ENCODE measurements at regions not wholly inside any gene's neighbourhood (a gene's known extent, or its start where the extent isn't known, plus 50 kb on each side); places are given as distances from the start of the nearest gene placed in this dataset.

- Mint-ChIP-seq H3K4me3 (no peak overlapping the region), H3K27ac (no peak overlapping the region), H3K36me3 (no peaks in the 10 kb centered on the region), H3K4me1 (no peaks in the 10 kb centered on the region), H3K27me3 (no peaks in the 10 kb centered on the region), H3K9me3 (peaks cover 0 to 8% (median 4%) of the 10 kb centered on the region in 7 donors)
- Histone ChIP-seq H3K9me3 (ENCODE audit: control insufficient read depth in 2 of 2, low read length in 2 of 2) (no peaks in the 10 kb centered on the region), H3K4me3 (ENCODE audit: low read depth, low read length) (no peak overlapping the region), H3K4me1 (ENCODE audit: control insufficient read depth, insufficient read depth, low read length, poor library complexity, severe bottlenecking) (no peaks in the 10 kb centered on the region), H3K27me3 (ENCODE audit: control insufficient read depth, insufficient read depth, low read length) (no peaks in the 10 kb centered on the region), H3K36me3 (ENCODE audit: control insufficient read depth, insufficient read depth, low read length) (no peaks in the 10 kb centered on the region), H3K27ac (ENCODE audit: insufficient read depth, low read length, poor library complexity, severe bottlenecking) (no peak overlapping the region)
- no peak for DNase-seq
- no peak for ATAC-seq (ENCODE audit: low read depth in 2 of 2)
These were observed 863.5 kb downstream of the KCNJ2 start for GRCh38 chr17:71032746-71033273.

DNA sequence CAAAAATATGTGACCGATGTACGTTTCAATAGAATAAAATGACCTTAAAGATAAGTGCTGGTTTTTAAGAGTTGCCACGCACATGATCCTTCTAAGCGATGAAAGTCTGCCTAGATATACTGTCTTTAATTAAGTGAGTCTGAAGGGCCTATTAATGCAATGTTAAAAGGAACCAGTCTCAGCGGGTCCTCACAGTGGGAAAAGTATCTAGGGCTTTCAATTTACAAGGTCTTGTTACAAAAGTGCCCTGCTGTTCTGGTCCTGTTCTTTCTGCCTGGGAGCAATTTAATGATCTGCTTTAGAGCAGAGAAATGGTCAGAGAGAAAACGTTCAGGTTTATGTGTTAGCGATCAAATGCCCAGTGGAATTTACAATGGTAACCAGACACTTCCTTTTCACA is 864.0 kb downstream of the KCNJ2 start:
- Histone ChIP-seq H3K36me3 (ENCODE audit: control insufficient read depth, insufficient read depth, low read length) (no peaks in the 10 kb centered on the region), H3K4me3 (ENCODE audit: low read depth, low read length) (no peak overlapping the region), H3K9me3 (ENCODE audit: control insufficient read depth in 2 of 2, low read length in 2 of 2) (no peaks in the 10 kb centered on the region), H3K4me1 (ENCODE audit: control insufficient read depth, insufficient read depth, low read length, poor library complexity, severe bottlenecking) (no peaks in the 10 kb centered on the region), H3K27me3 (ENCODE audit: control insufficient read depth, insufficient read depth, low read length) (no peaks in the 10 kb centered on the region), H3K27ac (ENCODE audit: insufficient read depth, low read length, poor library complexity, severe bottlenecking) (no peak overlapping the region)
- Mint-ChIP-seq H3K36me3 (no peaks in the 10 kb centered on the region), H3K4me3 (no peak overlapping the region), H3K27ac (no peak overlapping the region), H3K27me3 (no peaks in the 10 kb centered on the region), H3K4me1 (no peaks in the 10 kb centered on the region), H3K9me3 (peaks cover 0 to 8% (median 4%) of the 10 kb centered on the region in 7 donors)
- ATAC-seq (ENCODE audit: low read depth in 2 of 2) (no peak), DNase-seq (no peak)

DNA sequence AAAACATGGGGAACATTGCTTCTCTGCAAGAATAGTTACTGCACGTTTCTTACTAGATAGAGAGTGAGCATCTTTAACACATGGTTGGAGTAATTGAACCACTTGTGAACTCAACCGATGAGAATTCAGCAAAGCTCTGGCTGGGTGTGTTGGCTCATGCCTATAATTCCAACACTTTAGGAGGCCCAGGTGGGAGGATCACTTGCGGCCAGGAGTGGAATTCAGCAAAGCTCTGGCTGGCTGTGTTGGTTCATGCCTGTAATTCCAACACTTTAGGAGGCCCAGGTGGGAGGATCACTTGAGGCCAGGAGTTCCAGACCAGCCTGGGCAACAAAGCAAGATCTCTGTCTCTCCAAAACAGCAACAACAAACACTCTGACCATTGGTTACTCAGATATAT is 865.9 kb downstream of the KCNJ2 start:
- no peaks in the 10 kb centered on the region for H3K27me3 ChIP-seq (ENCODE audit: control insufficient read depth, insufficient read depth, low read length)
- H3K27ac ChIP-seq (ENCODE audit: insufficient read depth, low read length, poor library complexity, severe bottlenecking), result no peak overlapping the region
- Mint-ChIP-seq H3K27me3 (no peaks in the 10 kb centered on the region), H3K9me3 (peaks cover 0 to 8% (median 4%) of the 10 kb centered on the region in 7 donors), H3K4me3 (no peak overlapping the region), H3K36me3 (no peaks in the 10 kb centered on the region), H3K27ac (no peak overlapping the region), H3K4me1 (no peaks in the 10 kb centered on the region)
- no peaks in the 10 kb centered on the region for H3K9me3 ChIP-seq (ENCODE audit: control insufficient read depth in 2 of 2, low read length in 2 of 2)
- ATAC-seq (ENCODE audit: low read depth in 2 of 2) (no peak), DNase-seq (no peak)
- H3K36me3 ChIP-seq (ENCODE audit: control insufficient read depth, insufficient read depth, low read length), result no peaks in the 10 kb centered on the region
- H3K4me1 ChIP-seq (ENCODE audit: control insufficient read depth, insufficient read depth, low read length, poor library complexity, severe bottlenecking), result no peaks in the 10 kb centered on the region
- H3K4me3 ChIP-seq (ENCODE audit: low read depth, low read length), result no peak overlapping the region

DNA sequence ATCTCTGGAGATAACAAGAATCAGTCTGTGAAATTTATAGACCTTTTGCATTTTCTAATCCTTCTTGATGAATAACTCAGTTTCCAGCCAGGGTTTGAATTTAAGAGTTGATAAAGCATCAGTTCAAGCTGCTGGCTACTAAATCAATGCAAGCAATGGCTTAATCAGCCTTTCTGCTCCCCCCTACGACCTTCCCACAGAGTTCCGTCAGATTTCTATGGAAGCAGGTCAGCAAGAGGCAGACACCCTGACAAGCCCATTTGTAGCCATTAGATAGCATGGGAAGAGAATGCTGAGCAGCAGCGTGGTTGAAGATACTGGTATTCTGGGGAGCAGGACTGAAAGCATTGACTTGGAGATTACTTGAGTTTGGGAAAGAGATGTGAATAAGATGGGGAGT is 868.1 kb downstream of the KCNJ2 start:
- peaks cover 0 to 8% (median 2%) of the 10 kb centered on the region in 7 donors for H3K9me3 Mint-ChIP-seq
- DNase-seq (no peak), ATAC-seq (ENCODE audit: low read depth in 2 of 2) (no peak)
- H3K27me3 Mint-ChIP-seq, result no peaks in the 10 kb centered on the region
- Histone ChIP-seq H3K27me3 (ENCODE audit: control insufficient read depth, insufficient read depth, low read length) (no peaks in the 10 kb centered on the region), H3K36me3 (ENCODE audit: control insufficient read depth, insufficient read depth, low read length) (no peaks in the 10 kb centered on the region), H3K4me3 (ENCODE audit: low read depth, low read length) (no peak overlapping the region), H3K4me1 (ENCODE audit: control insufficient read depth, insufficient read depth, low read length, poor library complexity, severe bottlenecking) (no peaks in the 10 kb centered on the region), H3K27ac (ENCODE audit: insufficient read depth, low read length, poor library complexity, severe bottlenecking) (no peak overlapping the region), H3K9me3 (ENCODE audit: control insufficient read depth in 2 of 2, low read length in 2 of 2) (no peaks in the 10 kb centered on the region)
- no peak overlapping the region for H3K27ac Mint-ChIP-seq
- H3K4me1 Mint-ChIP-seq, result no peaks in the 10 kb centered on the region
- no peak overlapping the region for H3K4me3 Mint-ChIP-seq
- H3K36me3 Mint-ChIP-seq, result no peaks in the 10 kb centered on the region

- DNase-seq (no peak), ATAC-seq (ENCODE audit: low read depth in 2 of 2) (no peak)
- Mint-ChIP-seq H3K27ac (no peak overlapping the region), H3K4me1 (no peaks in the 10 kb centered on the region), H3K27me3 (no peaks in the 10 kb centered on the region), H3K9me3 (peaks cover 0 to 8% (median 3%) of the 10 kb centered on the region in 7 donors), H3K36me3 (no peaks in the 10 kb centered on the region), H3K4me3 (no peak overlapping the region)
- H3K4me1 ChIP-seq (ENCODE audit: control insufficient read depth, insufficient read depth, low read length, poor library complexity, severe bottlenecking), result no peaks in the 10 kb centered on the region
- H3K27me3 ChIP-seq (ENCODE audit: control insufficient read depth, insufficient read depth, low read length), result no peaks in the 10 kb centered on the region
- H3K27ac ChIP-seq (ENCODE audit: insufficient read depth, low read length, poor library complexity, severe bottlenecking), result no peak overlapping the region
- H3K36me3 ChIP-seq (ENCODE audit: control insufficient read depth, insufficient read depth, low read length), result no peaks in the 10 kb centered on the region
- no peak overlapping the region for H3K4me3 ChIP-seq (ENCODE audit: low read depth, low read length)
- H3K9me3 ChIP-seq (ENCODE audit: control insufficient read depth in 2 of 2, low read length in 2 of 2), result peaks cover 0 to 5% of the 10 kb centered on the region in 2 experiments
These were observed 870.1 kb downstream of the KCNJ2 start for GRCh38 chr17:71039391-71039790.

DNA sequence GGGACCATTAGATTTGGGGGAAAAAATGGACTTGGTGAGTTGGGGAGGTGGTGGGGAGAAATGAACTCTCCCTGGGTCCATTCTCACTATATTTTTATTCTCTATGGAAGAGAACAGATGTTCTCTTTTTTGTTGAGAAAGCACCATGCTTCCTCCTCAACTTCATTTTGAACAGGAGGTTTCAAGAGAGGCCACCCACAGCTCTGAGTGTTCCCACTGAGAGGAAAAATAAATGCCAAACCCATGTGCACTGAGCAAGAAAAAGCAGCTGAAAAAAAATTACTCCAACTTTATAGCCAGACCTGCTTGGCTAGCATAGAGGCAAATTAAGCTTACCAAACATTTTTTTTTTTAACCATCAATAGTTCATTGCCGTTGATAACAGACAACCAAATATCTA is 883.6 kb downstream of the KCNJ2 start:
- peaks cover 4 to 29% (median 10%) of the 10 kb centered on the region in 7 donors for H3K9me3 Mint-ChIP-seq
- no peaks in the 10 kb centered on the region for H3K36me3 Mint-ChIP-seq
- no peaks in the 10 kb centered on the region for H3K27me3 Mint-ChIP-seq
- Histone ChIP-seq H3K4me1 (ENCODE audit: control insufficient read depth, insufficient read depth, low read length, poor library complexity, severe bottlenecking) (no peaks in the 10 kb centered on the region), H3K4me3 (ENCODE audit: low read depth, low read length) (no peak overlapping the region), H3K27me3 (ENCODE audit: control insufficient read depth, insufficient read depth, low read length) (no peaks in the 10 kb centered on the region), H3K36me3 (ENCODE audit: control insufficient read depth, insufficient read depth, low read length) (no peaks in the 10 kb centered on the region), H3K27ac (ENCODE audit: insufficient read depth, low read length, poor library complexity, severe bottlenecking) (no peak overlapping the region), H3K9me3 (ENCODE audit: control insufficient read depth in 2 of 2, low read length in 2 of 2) (peaks cover 2 to 5% of the 10 kb centered on the region in 2 experiments)
- DNase-seq (no peak), ATAC-seq (ENCODE audit: low read depth in 2 of 2) (no peak)
- H3K4me1 Mint-ChIP-seq, result no peaks in the 10 kb centered on the region
- H3K27ac Mint-ChIP-seq, result no peak overlapping the region
- no peak overlapping the region for H3K4me3 Mint-ChIP-seq

DNA sequence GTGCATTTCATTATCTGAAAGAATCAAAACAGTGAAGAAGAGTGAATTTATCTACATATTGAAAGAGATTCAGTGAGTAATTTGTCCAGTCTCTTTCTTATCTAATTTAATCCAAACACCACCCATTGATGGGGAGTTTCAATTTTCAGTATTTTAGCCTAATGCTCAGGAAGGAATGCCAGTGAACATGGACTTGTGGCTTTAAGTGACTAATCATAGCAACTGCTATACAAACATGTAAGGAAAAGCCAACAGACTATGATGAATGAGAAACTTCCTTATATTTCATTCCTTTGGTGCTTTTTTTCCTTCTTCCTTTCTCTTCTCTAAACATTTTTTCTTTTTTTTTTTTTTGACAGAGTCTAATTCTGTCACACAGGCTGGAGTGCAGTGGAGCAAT is 885.8 kb downstream of the KCNJ2 start:
- H3K27me3 Mint-ChIP-seq, result no peaks in the 10 kb centered on the region
- H3K4me3 ChIP-seq (ENCODE audit: low read depth, low read length), result no peak overlapping the region
- no peaks in the 10 kb centered on the region for H3K36me3 ChIP-seq (ENCODE audit: control insufficient read depth, insufficient read depth, low read length)
- no peak overlapping the region for H3K27ac ChIP-seq (ENCODE audit: insufficient read depth, low read length, poor library complexity, severe bottlenecking)
- H3K9me3 ChIP-seq (ENCODE audit: control insufficient read depth in 2 of 2, low read length in 2 of 2), result peaks cover 2 to 5% of the 10 kb centered on the region in 2 experiments
- ATAC-seq (ENCODE audit: low read depth in 2 of 2) (no peak), DNase-seq (no peak)
- H3K4me1 Mint-ChIP-seq, result no peaks in the 10 kb centered on the region
- H3K36me3 Mint-ChIP-seq, result no peaks in the 10 kb centered on the region
- no peak overlapping the region for H3K27ac Mint-ChIP-seq
- no peaks in the 10 kb centered on the region for H3K4me1 ChIP-seq (ENCODE audit: control insufficient read depth, insufficient read depth, low read length, poor library complexity, severe bottlenecking)
- H3K4me3 Mint-ChIP-seq, result no peak overlapping the region
- H3K27me3 ChIP-seq (ENCODE audit: control insufficient read depth, insufficient read depth, low read length), result no peaks in the 10 kb centered on the region
- peaks cover 4 to 29% (median 5%) of the 10 kb centered on the region in 7 donors for H3K9me3 Mint-ChIP-seq

DNA sequence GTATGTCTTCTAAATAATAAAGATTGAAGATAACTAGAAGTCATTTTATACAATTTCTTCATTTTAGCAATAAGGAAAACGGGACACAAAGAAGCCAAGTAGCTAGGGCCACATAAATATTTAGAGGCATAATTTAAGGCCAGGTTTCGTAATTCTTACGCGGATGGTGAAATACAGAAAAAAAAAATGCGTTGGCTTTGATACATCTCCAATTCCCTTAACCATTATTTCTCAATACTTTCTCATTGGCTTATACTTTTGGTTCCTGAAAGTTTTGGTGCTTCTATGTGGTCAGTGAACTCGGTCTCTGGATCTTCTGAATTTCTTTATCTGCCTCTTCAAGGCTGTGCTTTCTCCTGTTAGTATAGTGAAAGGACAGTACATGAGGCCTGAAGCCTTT is 888.1 kb downstream of the KCNJ2 start:
- ATAC-seq (ENCODE audit: low read depth in 2 of 2), result no peak
- H3K27me3 Mint-ChIP-seq, result no peaks in the 10 kb centered on the region
- Histone ChIP-seq H3K27ac (ENCODE audit: insufficient read depth, low read length, poor library complexity, severe bottlenecking) (no peak overlapping the region), H3K36me3 (ENCODE audit: control insufficient read depth, insufficient read depth, low read length) (no peaks in the 10 kb centered on the region), H3K27me3 (ENCODE audit: control insufficient read depth, insufficient read depth, low read length) (no peaks in the 10 kb centered on the region), H3K4me3 (ENCODE audit: low read depth, low read length) (no peak overlapping the region), H3K4me1 (ENCODE audit: control insufficient read depth, insufficient read depth, low read length, poor library complexity, severe bottlenecking) (no peaks in the 10 kb centered on the region), H3K9me3 (ENCODE audit: control insufficient read depth in 2 of 2, low read length in 2 of 2) (peaks cover 2 to 5% of the 10 kb centered on the region in 2 experiments)
- no peak overlapping the region for H3K27ac Mint-ChIP-seq
- no peaks in the 10 kb centered on the region for H3K36me3 Mint-ChIP-seq
- H3K4me1 Mint-ChIP-seq, result no peaks in the 10 kb centered on the region
- H3K4me3 Mint-ChIP-seq, result no peak overlapping the region
- no peak for DNase-seq
- peaks cover 1 to 30% (median 4%) of the 10 kb centered on the region in 7 donors for H3K9me3 Mint-ChIP-seq
